ENCODE measurements at regions not wholly inside any gene's neighbourhood (a gene's known extent, or its start where the extent isn't known, plus 50 kb on each side); places are given as distances from the start of the nearest gene placed in this dataset.

- no peaks in the 10 kb centered on the region for H4K20me1 ChIP-seq (replicated peaks; ENCODE audit: control insufficient read depth, extremely low read depth, insufficient read depth, low read length)
- CTCF ChIA-PET: interaction anchor here (0.7 to 9.0 kb wide), 25 partner anchors 10 to 264 kb away, joined by 3 to 289 read pairs (median 3); partner anchors contain the start of genes TM9SF2 and UBAC2
- POLR2A ChIA-PET: no interaction called here
- DNase-seq (ENCODE audit: low read depth, low spot score) (peak; percentile 84), FAIRE-seq (peak; percentile 92)
- no TSS peak for BruUV-seq (replicated peaks)
- H3K4me3 ChIP-seq (replicated peaks in 1 of 3; ENCODE audit: insufficient read depth in 1 of 3, low read depth in 1 of 3, low read length in 3 of 3): no peak overlapping the region
- intact Hi-C loops (cut with micrococcal nuclease): loop anchor here (1.0 to 10.0 kb wide), 5 partner anchors 50 to 261 kb away; partner anchors contain the start of gene UBAC2
- H3K79me2 ChIP-seq (ENCODE audit: control insufficient read depth, insufficient read depth, low read length): no peaks in the 10 kb centered on the region
- peaks cover 9% of the 10 kb centered on the region for H3K4me1 ChIP-seq (ENCODE audit: control insufficient read depth, extremely low read depth, insufficient read depth, low read length)
- no peaks in the 10 kb centered on the region for H3K36me3 ChIP-seq (ENCODE audit: control insufficient read depth in 2 of 2, extremely low read depth in 1 of 2, insufficient read depth in 2 of 2, low read length in 2 of 2)
- H3K27me3 ChIP-seq (ENCODE audit: control insufficient read depth in 2 of 2, insufficient read depth in 2 of 2, low read length in 2 of 2): peaks cover 13 to 29% of the 10 kb centered on the region in 2 experiments
- H3K27ac ChIP-seq (ENCODE audit: insufficient read depth, low read depth, low read length): no peak overlapping the region
- no peak overlapping the region for H3K9ac ChIP-seq (replicated peaks; ENCODE audit: extremely low read depth, insufficient read depth, low read length)
- peak overlapping the region; percentile 46 for H2AFZ ChIP-seq (ENCODE audit: low read depth, low read length)
- no peaks in the 10 kb centered on the region for H3K9me1 ChIP-seq (replicated peaks; ENCODE audit: control insufficient read depth, extremely low read depth, insufficient read depth, low read length)
- dilution Hi-C loops (cut with MboI; ENCODE audit: extremely low pct_ligation_motif_present, low sequenced_read_pairs): no loop called here
- no peak for TF ChIP-seq MYC (IDR thresholded peaks at IDR 0.05; ENCODE audit: low read depth, low read length)
- peak; percentile 7 for TF ChIP-seq MAX (IDR thresholded peaks at IDR 0.05; ENCODE audit: insufficient read depth, insufficient read length)
- TF ChIP-seq CTCF (IDR thresholded peaks at IDR 0.05; ENCODE audit: extremely low read depth in 1 of 2, insufficient read depth in 1 of 2, low read depth in 1 of 2, low read length in 2 of 2): peak; percentile 100
- no peaks in the 10 kb centered on the region for H3K9me3 ChIP-seq (replicated peaks; ENCODE audit: control insufficient read depth, insufficient read depth, low read length)
- H3K4me2 ChIP-seq (ENCODE audit: insufficient read depth, low read length): no peak overlapping the region
These were observed 64.4 kb upstream of the TM9SF2 start for GRCh38 chr13:99436686-99437416.

GRCh38 chr13:99439048-99439447, 62.2 kb upstream of the TM9SF2 start:
- H3K27ac ChIP-seq (ENCODE audit: insufficient read depth, low read depth, low read length): no peak overlapping the region
- FAIRE-seq: no peak
- TF ChIP-seq POLR2A (IDR thresholded peaks at IDR 0.05; ENCODE audit: low read depth, low read length) (no peak), POLR2AphosphoS5 (IDR thresholded peaks at IDR 0.05; ENCODE audit: insufficient read depth, low read depth, low read length) (no peak), MAX (IDR thresholded peaks at IDR 0.05; ENCODE audit: insufficient read depth, insufficient read length) (no peak), FOS (IDR thresholded peaks at IDR 0.05; ENCODE audit: borderline replicate concordance, insufficient read depth, low read length) (no peak), JUN (IDR thresholded peaks at IDR 0.05; ENCODE audit: borderline replicate concordance, insufficient read depth, insufficient read length, low read depth) (no peak), MYC (IDR thresholded peaks at IDR 0.05; ENCODE audit: low read depth, low read length) (no peak), CTCF (IDR thresholded peaks at IDR 0.05; ENCODE audit: extremely low read depth in 1 of 2, insufficient read depth in 1 of 2, low read depth in 1 of 2, low read length in 2 of 2) (no peak), EZH2 (IDR thresholded peaks at IDR 0.05; ENCODE audit: borderline replicate concordance, low read depth, low read length, severe bottlenecking) (no peak), GATA2 (IDR thresholded peaks at IDR 0.05; ENCODE audit: insufficient read depth, insufficient read length, low read depth, low read length) (no peak)
- H3K27me3 ChIP-seq (ENCODE audit: control insufficient read depth in 2 of 2, insufficient read depth in 2 of 2, low read length in 2 of 2): peaks cover 13 to 29% of the 10 kb centered on the region in 2 experiments
- dilution Hi-C loops (cut with MboI; ENCODE audit: extremely low pct_ligation_motif_present, low sequenced_read_pairs) (no loop called here), intact Hi-C loops (cut with micrococcal nuclease) (loop anchor here (10.0 kb wide), 1 partner anchor 234 kb away; the partner anchor contains the start of gene UBAC2)
- no peak overlapping the region for H3K9ac ChIP-seq (replicated peaks; ENCODE audit: extremely low read depth, insufficient read depth, low read length)
- H4K20me1 ChIP-seq (replicated peaks; ENCODE audit: control insufficient read depth, extremely low read depth, insufficient read depth, low read length): no peaks in the 10 kb centered on the region
- POLR2A ChIA-PET: no interaction called here
- no peak overlapping the region for H3K4me3 ChIP-seq (replicated peaks in 1 of 3; ENCODE audit: insufficient read depth in 1 of 3, low read depth in 1 of 3, low read length in 3 of 3)
- no peak overlapping the region for H3K4me2 ChIP-seq (ENCODE audit: insufficient read depth, low read length)
- BruUV-seq (replicated peaks): no TSS peak
- CTCF ChIA-PET: interaction anchor here (1.1 to 9.0 kb wide), 4 partner anchors 41 to 262 kb away, joined by 3 to 289 read pairs (median 46); no protein-coding TSS in a partner anchor
- H3K36me3 ChIP-seq (ENCODE audit: control insufficient read depth in 2 of 2, extremely low read depth in 1 of 2, insufficient read depth in 2 of 2, low read length in 2 of 2): no peaks in the 10 kb centered on the region
- H3K9me3 ChIP-seq (replicated peaks; ENCODE audit: control insufficient read depth, insufficient read depth, low read length): no peaks in the 10 kb centered on the region
- no peak overlapping the region for H2AFZ ChIP-seq (ENCODE audit: low read depth, low read length)
- DNase-seq (ENCODE audit: low read depth, low spot score): no peak
- H3K79me2 ChIP-seq (ENCODE audit: control insufficient read depth, insufficient read depth, low read length): no peaks in the 10 kb centered on the region
- no peaks in the 10 kb centered on the region for H3K9me1 ChIP-seq (replicated peaks; ENCODE audit: control insufficient read depth, extremely low read depth, insufficient read depth, low read length)
- no peaks in the 10 kb centered on the region for H3K4me1 ChIP-seq (ENCODE audit: control insufficient read depth, extremely low read depth, insufficient read depth, low read length)
